Hepatocyte (in vitro differentiated cells): ENCODE measurements at regions not wholly inside any gene's neighbourhood (a gene's known extent, or its start where the extent isn't known, plus 50 kb on each side); places are given as distances from the start of the nearest gene placed in this dataset.

Experiments
- DNase-seq: peaks from one replicate; pipeline ENCODE4 v3.0.0-alpha.2; 2016; ENCODE audit warnings: low spot score
- H2AFZ ChIP-seq: fragments of 200-600 bp; sonication (generic); 2 replicates; pipeline ENCODE4 v1.6.0; 2016; ENCODE audit warnings: antibody characterized with exemption, mild to moderate bottlenecking
- H3K27ac ChIP-seq: fragments of 200-600 bp; sonication (generic); 2 replicates; pipeline ENCODE4 v1.5.1; 2016; ENCODE audit warnings: mild to moderate bottlenecking
- H3K27me3 ChIP-seq: fragments of 200-600 bp; sonication (generic); 2 replicates; pipeline ENCODE4 v1.6.1; 2016
- H3K36me3 ChIP-seq: fragments of 200-600 bp; sonication (generic); replicated peaks from 2 replicates; pipeline ENCODE4 v1.5.1; 2016; ENCODE audit warnings: low read depth; ENCODE audit not compliant: insufficient read depth
- H3K4me1 ChIP-seq: fragments of 200-600 bp; sonication (generic); 2 replicates; pipeline ENCODE4 v1.5.1; 2016; ENCODE audit warnings: mild to moderate bottlenecking, moderate library complexity; ENCODE audit not compliant: insufficient read depth
- H3K4me2 ChIP-seq: fragments of 200-600 bp; sonication (generic); 2 replicates; pipeline ENCODE4 v1.6.0; 2016
- H3K4me3 ChIP-seq: fragments of 200-600 bp; sonication (generic); 2 replicates; pipeline ENCODE4 v1.5.1; 2016; ENCODE audit warnings: mild to moderate bottlenecking
- H3K79me2 ChIP-seq: fragments of 200-600 bp; sonication (generic); 2 replicates; pipeline ENCODE4 v1.6.0; 2017; ENCODE audit warnings: mild to moderate bottlenecking
- H3K9me2 ChIP-seq: fragments of 200-600 bp; sonication (generic); replicated peaks from 2 replicates; pipeline ENCODE4 v1.6.0; 2017; ENCODE audit warnings: mild to moderate bottlenecking; ENCODE audit not compliant: insufficient read depth
- H3K9me3 ChIP-seq: fragments of 200-600 bp; sonication (generic); 2 replicates; pipeline ENCODE4 v1.5.1; 2016; ENCODE audit warnings: low read depth, mild to moderate bottlenecking
- H4K20me1 ChIP-seq: fragments of 200-600 bp; sonication (generic); 2 replicates; pipeline ENCODE4 v1.6.0; 2016; ENCODE audit warnings: mild to moderate bottlenecking; ENCODE audit not compliant: insufficient read depth, poor library complexity, severe bottlenecking
- EZH2 ChIP-seq: fragments of 200-600 bp; sonication (generic); IDR thresholded peaks from 2 replicates; pipeline ENCODE4 v1.6.1; 2016; ENCODE audit warnings: antibody characterized with exemption, mild to moderate bottlenecking, borderline replicate concordance
- EZH2phosphoT487 ChIP-seq: fragments of 200-600 bp; sonication (generic); IDR thresholded peaks from one replicate; pipeline ENCODE4 v1.6.1; 2018; ENCODE audit warnings: antibody characterized with exemption, mild to moderate bottlenecking, low read depth, moderate library complexity; ENCODE audit not compliant: unreplicated experiment, severe bottlenecking
- WGBS: methylation state at CpG from one replicate; pipeline ENCODE4 v1.1.6; 2016; ENCODE audit warnings: low lambda C conversion rate; ENCODE audit errors: missing lambda C conversion rate; 5-methylcytosine and 5-hydroxymethylcytosine counted together
- TF ChIP-seq, protein P1 (sequence below): fragments of 200-600 bp; sonication (generic); IDR thresholded peaks from 2 replicates; pipeline ENCODE4 v1.5.1; 2016; ENCODE audit warnings: antibody characterized with exemption, mild to moderate bottlenecking; ENCODE audit not compliant: poor library complexity

GRCh38 chr6:102766963-102767362, 1373.5 kb downstream of the GRIK2 start:
- 91% methylated on average over 2 of the region's 2 CpGs for WGBS
- TF ChIP-seq, protein P1, sequence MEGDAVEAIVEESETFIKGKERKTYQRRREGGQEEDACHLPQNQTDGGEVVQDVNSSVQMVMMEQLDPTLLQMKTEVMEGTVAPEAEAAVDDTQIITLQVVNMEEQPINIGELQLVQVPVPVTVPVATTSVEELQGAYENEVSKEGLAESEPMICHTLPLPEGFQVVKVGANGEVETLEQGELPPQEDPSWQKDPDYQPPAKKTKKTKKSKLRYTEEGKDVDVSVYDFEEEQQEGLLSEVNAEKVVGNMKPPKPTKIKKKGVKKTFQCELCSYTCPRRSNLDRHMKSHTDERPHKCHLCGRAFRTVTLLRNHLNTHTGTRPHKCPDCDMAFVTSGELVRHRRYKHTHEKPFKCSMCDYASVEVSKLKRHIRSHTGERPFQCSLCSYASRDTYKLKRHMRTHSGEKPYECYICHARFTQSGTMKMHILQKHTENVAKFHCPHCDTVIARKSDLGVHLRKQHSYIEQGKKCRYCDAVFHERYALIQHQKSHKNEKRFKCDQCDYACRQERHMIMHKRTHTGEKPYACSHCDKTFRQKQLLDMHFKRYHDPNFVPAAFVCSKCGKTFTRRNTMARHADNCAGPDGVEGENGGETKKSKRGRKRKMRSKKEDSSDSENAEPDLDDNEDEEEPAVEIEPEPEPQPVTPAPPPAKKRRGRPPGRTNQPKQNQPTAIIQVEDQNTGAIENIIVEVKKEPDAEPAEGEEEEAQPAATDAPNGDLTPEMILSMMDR, result no peak
- no peak for TF ChIP-seq EZH2phosphoT487
- no peak for TF ChIP-seq EZH2
- Histone ChIP-seq H2AFZ (no peak overlapping the region), H3K4me1 (no peaks in the 10 kb centered on the region), H3K27me3 (no peaks in the 10 kb centered on the region), H3K36me3 (no peaks in the 10 kb centered on the region), H3K4me3 (no peak overlapping the region), H3K27ac (no peak overlapping the region), H3K9me3 (no peaks in the 10 kb centered on the region), H4K20me1 (no peaks in the 10 kb centered on the region), H3K9me2 (no peaks in the 10 kb centered on the region), H3K4me2 (no peak overlapping the region), H3K79me2 (no peaks in the 10 kb centered on the region)
- no peak for DNase-seq

DNA sequence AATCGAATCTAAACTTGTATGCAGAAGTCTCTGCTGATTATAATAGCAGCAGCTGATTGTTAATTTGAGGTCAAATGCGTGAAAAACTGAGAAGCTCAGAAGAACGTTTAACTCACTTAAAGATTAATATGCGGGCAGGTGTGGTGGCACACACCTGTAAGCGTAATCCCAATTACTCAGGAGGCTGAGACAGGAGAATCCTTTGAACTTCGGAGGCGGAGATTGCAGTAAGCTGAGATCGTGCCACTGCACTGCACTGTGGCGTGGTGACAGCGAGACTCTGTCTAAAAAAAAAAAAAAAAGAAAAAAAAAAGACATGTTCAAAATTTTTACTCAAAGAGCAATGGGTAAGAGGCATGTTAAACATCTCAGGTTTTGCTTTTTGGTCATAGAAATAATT, 1370.8 kb downstream of the GRIK2 start:
- H3K27ac ChIP-seq, result no peak overlapping the region
- no peak overlapping the region for H2AFZ ChIP-seq
- no peaks in the 10 kb centered on the region for H3K9me3 ChIP-seq
- WGBS, result 79% methylated on average over 10 of the region's 10 CpGs
- no peak for DNase-seq
- no peaks in the 10 kb centered on the region for H3K79me2 ChIP-seq
- no peaks in the 10 kb centered on the region for H3K9me2 ChIP-seq
- TF ChIP-seq EZH2phosphoT487 (no peak), EZH2 (no peak)
- no peak overlapping the region for H3K4me2 ChIP-seq
- H3K36me3 ChIP-seq, result no peaks in the 10 kb centered on the region
- H4K20me1 ChIP-seq, result no peaks in the 10 kb centered on the region
- H3K4me1 ChIP-seq, result no peaks in the 10 kb centered on the region
- H3K27me3 ChIP-seq, result no peaks in the 10 kb centered on the region
- H3K4me3 ChIP-seq, result no peak overlapping the region

DNA sequence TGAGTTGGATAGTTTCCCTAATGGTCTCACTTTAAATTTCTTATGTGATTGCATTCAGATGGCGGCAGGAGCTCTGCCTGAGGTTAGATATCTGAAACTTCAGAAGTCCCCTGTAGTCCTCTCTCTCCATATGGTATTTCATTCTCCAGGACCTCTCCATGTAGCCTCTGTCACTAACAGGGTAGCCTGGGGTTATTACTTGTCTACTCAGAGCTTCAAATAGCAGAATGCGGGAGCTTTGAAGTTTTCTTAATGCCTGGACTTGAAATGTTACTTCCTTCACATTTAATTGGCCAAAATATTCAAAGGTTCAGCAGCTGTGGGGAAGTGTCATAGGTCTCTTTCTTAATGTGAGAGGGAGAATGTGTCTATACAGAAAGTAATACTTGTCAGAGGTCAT, 1370.4 kb downstream of the GRIK2 start:
- Histone ChIP-seq H3K27ac (no peak overlapping the region), H3K4me1 (no peaks in the 10 kb centered on the region), H2AFZ (no peak overlapping the region), H4K20me1 (no peaks in the 10 kb centered on the region), H3K9me3 (no peaks in the 10 kb centered on the region), H3K4me2 (no peak overlapping the region), H3K4me3 (no peak overlapping the region), H3K36me3 (no peaks in the 10 kb centered on the region), H3K9me2 (no peaks in the 10 kb centered on the region), H3K79me2 (no peaks in the 10 kb centered on the region), H3K27me3 (no peaks in the 10 kb centered on the region)
- TF ChIP-seq, protein P1, result no peak
- TF ChIP-seq EZH2phosphoT487 (no peak), EZH2 (no peak)
- WGBS, result 56% methylated on average over 2 of the region's 2 CpGs
- no peak for DNase-seq

- Histone ChIP-seq H3K27me3 (no peaks in the 10 kb centered on the region), H4K20me1 (no peaks in the 10 kb centered on the region), H3K9me2 (no peaks in the 10 kb centered on the region), H3K9me3 (no peaks in the 10 kb centered on the region), H3K27ac (no peak overlapping the region), H3K4me1 (no peaks in the 10 kb centered on the region), H2AFZ (no peak overlapping the region), H3K4me3 (no peak overlapping the region), H3K4me2 (no peak overlapping the region), H3K36me3 (no peaks in the 10 kb centered on the region), H3K79me2 (no peaks in the 10 kb centered on the region)
- TF ChIP-seq, protein P1, result no peak
- TF ChIP-seq EZH2phosphoT487, result no peak
- no peak for TF ChIP-seq EZH2
- WGBS, result 85% methylated on average over 4 of the region's 4 CpGs
- no peak for DNase-seq
These were observed 1368.4 kb downstream of the GRIK2 start for GRCh38 chr6:102761872-102762271.
